Loucy (cell line): ENCODE measurements at regions not wholly inside any gene's neighbourhood (a gene's known extent, or its start where the extent isn't known, plus 50 kb on each side); places are given as distances from the start of the nearest gene placed in this dataset.

Experiments
- H2AFZ ChIP-seq: fragments of 200-600 bp; sonication (generic); 2 replicates; pipeline ENCODE4 v1.6.0; 2016; ENCODE audit warnings: antibody characterized with exemption, mild to moderate bottlenecking, low read length, moderate library complexity
- H3F3A ChIP-seq: fragments of 200-600 bp; 2 replicates; pipeline ENCODE4 v1.6.0; 2016; ENCODE audit warnings: antibody characterized with exemption, low read depth, mild to moderate bottlenecking
- H3K27me3 ChIP-seq: fragments of 200-600 bp; sonication (generic); 2 replicates; pipeline ENCODE4 v1.6.1; 2014; ENCODE audit warnings: low read length, mild to moderate bottlenecking; ENCODE audit not compliant: insufficient read depth, poor library complexity, severe bottlenecking
- H3K36me3 ChIP-seq: fragments of 200-600 bp; sonication (generic); 2 replicates; pipeline ENCODE4 v1.6.1; 2016; ENCODE audit warnings: low read length; ENCODE audit not compliant: insufficient read depth
- H3K4me1 ChIP-seq: fragments of 200-600 bp; sonication (generic); 2 replicates; pipeline ENCODE4 v1.5.1; 2014; ENCODE audit warnings: low read length, mild to moderate bottlenecking; ENCODE audit not compliant: insufficient read depth, poor library complexity, severe bottlenecking
- H3K4me2 ChIP-seq: fragments of 200-600 bp; sonication (generic); 2 replicates; pipeline ENCODE4 v1.6.0; 2014; ENCODE audit warnings: antibody characterized with exemption, low read length, low read depth, mild to moderate bottlenecking; ENCODE audit not compliant: poor library complexity, severe bottlenecking
- H3K4me3 ChIP-seq: fragments of 200-600 bp; sonication (generic); 2 replicates; pipeline ENCODE4 v1.5.1; 2014; ENCODE audit warnings: low read length, mild to moderate bottlenecking, mixed read lengths; ENCODE audit not compliant: poor library complexity, severe bottlenecking
- H3K79me2 ChIP-seq: fragments of 200-600 bp; sonication (generic); 2 replicates; pipeline ENCODE4 v1.6.1; 2014; ENCODE audit warnings: low read length; ENCODE audit not compliant: insufficient read depth
- H3K9ac ChIP-seq: fragments of 200-600 bp; sonication (generic); 2 replicates; pipeline ENCODE4 v1.6.0; 2014; ENCODE audit warnings: mild to moderate bottlenecking, low read depth, low read length, moderate library complexity; ENCODE audit not compliant: poor library complexity, severe bottlenecking
- H3K9me2 ChIP-seq: fragments of 200-600 bp; sonication (generic); replicated peaks from 2 replicates; pipeline ENCODE4 v1.6.1; 2016; ENCODE audit warnings: low read depth, low read length, mixed read lengths
- H3K9me3 ChIP-seq: fragments of 200-600 bp; sonication (generic); 2 replicates; pipeline ENCODE4 v1.6.1; 2014; ENCODE audit warnings: mild to moderate bottlenecking, antibody characterized with exemption, low read length, low read depth; ENCODE audit not compliant: insufficient read depth
- H4K20me1 ChIP-seq: fragments of 200-600 bp; sonication (generic); 2 replicates; pipeline ENCODE4 v1.6.0; 2014; ENCODE audit warnings: antibody characterized with exemption, low read length, mild to moderate bottlenecking; ENCODE audit not compliant: insufficient read depth, poor library complexity, severe bottlenecking
- EZH2phosphoT487 ChIP-seq: fragments of 200-600 bp; IDR thresholded peaks from 2 replicates; pipeline ENCODE4 v1.6.1; 2018; ENCODE audit warnings: antibody characterized with exemption, mild to moderate bottlenecking, moderate library complexity, borderline replicate concordance
- TF ChIP-seq, protein P1 (sequence below): fragments of 200-600 bp; sonication (generic); conservative IDR thresholded peaks from 2 replicates; pipeline ENCODE4 v1.5.1; 2014; ENCODE audit warnings: mild to moderate bottlenecking, antibody characterized with exemption, low read length

GRCh38 chrX:39984191-39984956 lies 113.4 kb downstream of the BCOR start:
- Histone ChIP-seq H3K4me1 (no peaks in the 10 kb centered on the region), H3K79me2 (no peaks in the 10 kb centered on the region), H3K4me2 (no peak overlapping the region), H3K9ac (no peak overlapping the region), H3K27me3 (no peaks in the 10 kb centered on the region), H2AFZ (no peak overlapping the region), H3K36me3 (no peaks in the 10 kb centered on the region), H3K4me3 (no peak overlapping the region), H3K9me3 (no peaks in the 10 kb centered on the region), H3F3A (no peaks in the 10 kb centered on the region), H3K9me2 (no peaks in the 10 kb centered on the region), H4K20me1 (no peaks in the 10 kb centered on the region)
- TF ChIP-seq, protein P1, sequence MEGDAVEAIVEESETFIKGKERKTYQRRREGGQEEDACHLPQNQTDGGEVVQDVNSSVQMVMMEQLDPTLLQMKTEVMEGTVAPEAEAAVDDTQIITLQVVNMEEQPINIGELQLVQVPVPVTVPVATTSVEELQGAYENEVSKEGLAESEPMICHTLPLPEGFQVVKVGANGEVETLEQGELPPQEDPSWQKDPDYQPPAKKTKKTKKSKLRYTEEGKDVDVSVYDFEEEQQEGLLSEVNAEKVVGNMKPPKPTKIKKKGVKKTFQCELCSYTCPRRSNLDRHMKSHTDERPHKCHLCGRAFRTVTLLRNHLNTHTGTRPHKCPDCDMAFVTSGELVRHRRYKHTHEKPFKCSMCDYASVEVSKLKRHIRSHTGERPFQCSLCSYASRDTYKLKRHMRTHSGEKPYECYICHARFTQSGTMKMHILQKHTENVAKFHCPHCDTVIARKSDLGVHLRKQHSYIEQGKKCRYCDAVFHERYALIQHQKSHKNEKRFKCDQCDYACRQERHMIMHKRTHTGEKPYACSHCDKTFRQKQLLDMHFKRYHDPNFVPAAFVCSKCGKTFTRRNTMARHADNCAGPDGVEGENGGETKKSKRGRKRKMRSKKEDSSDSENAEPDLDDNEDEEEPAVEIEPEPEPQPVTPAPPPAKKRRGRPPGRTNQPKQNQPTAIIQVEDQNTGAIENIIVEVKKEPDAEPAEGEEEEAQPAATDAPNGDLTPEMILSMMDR: no peak
- TF ChIP-seq EZH2phosphoT487: no peak

GRCh38 chrX:39985071-39985470 lies 112.7 kb downstream of the BCOR start:
- Histone ChIP-seq H3K36me3 (no peaks in the 10 kb centered on the region), H3K9me3 (no peaks in the 10 kb centered on the region), H3K79me2 (no peaks in the 10 kb centered on the region), H3K4me1 (no peaks in the 10 kb centered on the region), H3F3A (no peaks in the 10 kb centered on the region), H3K4me3 (no peak overlapping the region), H3K9me2 (no peaks in the 10 kb centered on the region), H3K9ac (no peak overlapping the region), H2AFZ (no peak overlapping the region), H3K27me3 (no peaks in the 10 kb centered on the region), H3K4me2 (no peak overlapping the region), H4K20me1 (no peaks in the 10 kb centered on the region)
- TF ChIP-seq, protein P1: no peak

- Histone ChIP-seq H3K9ac (no peak overlapping the region), H3K79me2 (no peaks in the 10 kb centered on the region), H3K4me3 (no peak overlapping the region), H3K9me3 (no peaks in the 10 kb centered on the region), H3K36me3 (no peaks in the 10 kb centered on the region), H3K4me2 (no peak overlapping the region), H2AFZ (no peak overlapping the region), H4K20me1 (no peaks in the 10 kb centered on the region), H3K9me2 (no peaks in the 10 kb centered on the region), H3K27me3 (no peaks in the 10 kb centered on the region), H3K4me1 (no peaks in the 10 kb centered on the region), H3F3A (no peaks in the 10 kb centered on the region)
- no peak for TF ChIP-seq EZH2phosphoT487
- TF ChIP-seq, protein P1: no peak
These were observed 112.2 kb downstream of the BCOR start for GRCh38 chrX:39985551-39985950.
